NCI-H748 (cell line): ENCODE measurements at regions not wholly inside any gene's neighbourhood (a gene's known extent, or its start where the extent isn't known, plus 50 kb on each side); places are given as distances from the start of the nearest gene placed in this dataset.
"Not testable (repeated sequence)": the region's sequence is repeated elsewhere in the genome, so short reads cannot be mapped to it uniquely, and the experiment has no call there.

ENCODE experiments used
- DNase-seq: peaks from one replicate; lab custom pipeline; 2025; ENCODE audit not compliant: unreplicated experiment; lab: John Stamatoyannopoulos, UW

GRCh38 chr19:28578208-28578607 lies 634.7 kb downstream of the UQCRFS1 start:
- no peak for DNase-seq

DNA sequence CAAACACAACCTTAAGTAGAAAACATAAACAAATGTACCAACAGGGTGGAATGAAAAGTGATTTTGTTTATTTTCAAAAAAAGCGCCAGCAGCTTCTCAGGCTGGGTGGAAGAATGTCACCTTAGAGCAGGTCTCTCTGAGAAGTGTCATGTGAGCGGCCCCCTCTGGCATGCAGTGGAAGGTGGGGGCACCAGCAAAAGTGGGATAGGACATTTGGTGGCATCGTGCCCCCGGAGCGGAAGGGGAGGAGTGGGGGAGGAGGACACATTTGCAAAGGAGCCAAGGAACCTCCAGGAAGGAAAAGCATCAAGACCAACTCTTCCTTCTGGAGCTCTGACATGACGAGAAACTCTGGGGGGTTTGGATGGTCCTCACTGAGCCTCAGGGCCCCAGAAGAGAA lies 635.3 kb downstream of the UQCRFS1 start:
- no peak for DNase-seq

- DNase-seq, result no peak
Measured at GRCh38 chr19:28577233-28577632, 635.7 kb downstream of the UQCRFS1 start.

DNA sequence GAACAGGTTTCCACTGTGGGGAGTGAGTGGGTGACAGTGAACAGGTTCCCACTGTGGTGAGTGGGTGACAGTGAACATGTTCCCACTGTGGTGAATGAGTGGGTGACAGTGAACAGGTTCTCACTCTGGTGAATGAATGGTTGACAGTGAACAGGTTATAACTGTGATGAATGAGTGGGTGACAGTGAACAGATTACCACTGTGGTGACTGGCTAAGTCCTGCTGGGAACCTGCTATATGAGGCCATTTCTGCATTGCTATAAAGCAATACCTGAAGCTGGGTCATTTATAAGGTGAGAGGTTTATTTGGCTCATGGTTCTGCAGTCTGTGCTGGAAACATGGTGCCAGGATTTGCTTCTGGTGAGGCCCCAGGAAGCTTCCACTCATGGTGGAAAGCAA lies 637.1 kb downstream of the UQCRFS1 start:
- DNase-seq, result no peak

GRCh38 chr19:28575312-28575711 lies 637.6 kb downstream of the UQCRFS1 start:
- DNase-seq, result not testable (repeated sequence)

DNA sequence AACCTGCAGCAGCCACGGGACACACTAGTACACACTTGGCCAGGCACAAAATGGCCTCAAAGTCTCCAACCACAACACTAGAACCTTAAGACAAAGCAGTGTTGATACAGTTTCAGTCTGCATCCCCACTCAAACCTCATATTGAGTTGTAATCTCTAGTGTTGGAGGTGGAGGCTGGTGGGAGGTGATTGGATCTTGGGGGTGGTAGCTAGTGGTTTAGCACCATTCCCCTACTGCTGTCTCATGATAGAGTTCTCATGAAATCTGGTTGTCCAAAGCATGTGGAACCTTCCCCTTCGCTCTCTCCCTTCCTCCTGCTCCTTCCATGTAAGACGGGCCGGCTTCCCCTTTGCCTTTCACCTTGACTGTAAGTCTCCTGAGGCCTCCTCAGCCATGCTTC lies 638.7 kb downstream of the UQCRFS1 start:
- no peak for DNase-seq

DNA sequence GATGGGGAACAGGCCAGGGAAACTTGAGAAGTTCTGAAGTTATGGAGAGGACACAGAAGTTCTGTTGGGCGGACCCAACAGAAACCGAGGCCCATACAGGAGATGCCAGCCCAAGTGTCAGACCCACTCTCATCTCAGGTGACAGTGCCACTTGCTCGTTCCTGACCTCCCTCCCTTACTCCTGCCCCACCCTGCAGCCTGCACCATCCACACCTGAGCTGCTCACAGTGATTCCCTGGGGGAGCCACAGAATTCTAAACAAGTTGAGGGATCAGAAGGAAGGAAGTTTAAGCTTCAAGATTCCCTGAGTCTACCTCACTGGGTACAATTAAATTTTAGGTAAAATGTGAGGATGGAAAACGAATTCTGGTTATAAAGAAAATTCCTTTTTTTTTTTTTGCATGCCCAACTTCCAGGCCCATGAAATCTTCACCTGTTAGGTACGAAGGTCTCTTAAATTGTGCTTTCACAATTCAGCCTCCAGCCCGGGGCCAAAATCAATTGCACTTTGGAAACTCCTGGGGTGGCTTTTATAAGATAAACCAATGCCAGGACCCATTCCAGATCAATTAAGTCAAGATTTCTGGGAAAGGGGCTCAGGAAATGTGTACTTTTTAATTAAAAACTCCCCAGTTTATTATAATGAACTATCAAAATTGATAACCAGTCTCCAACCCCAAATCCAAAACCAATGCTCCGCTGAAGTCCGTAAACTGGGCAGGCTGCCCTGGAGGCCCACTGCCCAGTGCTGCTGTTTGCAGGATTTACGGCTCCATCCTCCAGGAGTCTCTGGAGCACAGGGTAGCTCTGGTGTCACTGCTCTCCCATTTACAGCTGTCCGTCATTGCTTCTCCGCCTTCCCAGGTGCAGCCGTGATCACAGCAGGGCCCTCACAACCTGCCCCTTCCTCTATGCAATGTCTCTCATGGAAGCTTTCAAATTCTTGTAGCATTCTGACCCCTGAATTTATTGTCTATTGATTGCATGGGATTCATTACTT lies 643.5 kb downstream of the UQCRFS1 start:
- no peak for DNase-seq

GRCh38 chr19:28567834-28568233 lies 645.1 kb downstream of the UQCRFS1 start:
- DNase-seq, result no peak

- DNase-seq, result no peak
Measured at GRCh38 chr19:28563964-28564921, 648.7 kb downstream of the UQCRFS1 start.

DNA sequence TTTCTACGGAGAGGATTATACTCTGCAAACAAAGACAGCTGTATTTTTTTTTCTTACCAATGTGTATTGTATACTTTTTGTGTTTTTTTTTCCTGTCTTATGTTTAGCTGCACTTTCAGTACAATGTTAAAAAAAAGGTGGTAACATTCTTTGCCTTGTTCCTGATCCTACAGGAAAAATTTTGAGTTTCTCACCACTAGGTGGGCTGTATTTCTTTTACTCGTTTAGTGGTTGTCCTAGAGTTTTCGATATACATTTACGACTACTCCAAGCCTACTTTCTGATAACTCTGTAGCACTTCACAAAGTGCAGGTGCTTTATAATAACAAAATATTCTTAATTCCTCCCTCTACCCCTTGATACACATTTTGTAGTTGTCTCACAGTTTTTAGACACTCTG lies 652.2 kb downstream of the UQCRFS1 start:
- no peak for DNase-seq

DNA sequence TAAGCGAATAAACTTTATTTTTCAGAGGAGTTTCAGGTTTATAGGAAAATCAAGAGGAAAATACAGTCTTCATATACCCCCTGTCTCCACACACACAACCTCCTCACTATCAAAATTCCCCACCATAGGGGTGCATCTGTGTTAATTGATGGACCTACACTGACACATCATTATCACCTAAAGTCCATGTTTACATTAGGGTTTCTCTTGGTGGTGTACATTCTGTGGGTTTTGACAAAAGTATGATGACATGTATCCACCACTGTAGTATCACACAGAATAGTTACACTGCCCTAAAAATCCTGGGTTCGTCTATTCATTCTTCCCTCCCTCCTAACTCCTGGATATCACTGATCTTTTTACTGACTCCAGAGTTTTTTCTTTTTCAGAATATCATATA lies 654.2 kb downstream of the UQCRFS1 start:
- DNase-seq, result no peak

GRCh38 chr19:28556371-28556770 lies 656.6 kb downstream of the UQCRFS1 start:
- peak; percentile 17 for DNase-seq

DNA sequence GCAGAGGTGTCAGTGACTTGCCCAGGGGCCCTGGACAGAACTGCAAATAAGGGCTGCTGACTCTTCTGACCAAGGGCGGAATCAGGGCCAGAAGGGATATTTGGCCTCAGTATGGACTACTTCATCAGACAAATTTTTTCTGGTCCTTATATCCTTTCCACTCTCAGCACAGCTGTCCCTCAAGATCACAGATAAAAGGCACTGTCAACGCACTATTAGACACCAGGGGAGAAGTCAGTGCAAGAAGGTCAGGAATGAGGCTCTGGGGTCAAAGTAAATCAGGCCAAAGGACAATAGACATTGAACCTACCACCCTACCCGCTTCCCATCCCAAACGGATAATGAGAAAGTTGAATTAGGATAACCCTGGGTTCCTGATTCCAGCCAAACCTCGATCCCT lies 657.6 kb downstream of the UQCRFS1 start:
- DNase-seq, result no peak

- DNase-seq, result no peak
Measured at GRCh38 chr19:28554321-28555091, 658.4 kb downstream of the UQCRFS1 start.

DNA sequence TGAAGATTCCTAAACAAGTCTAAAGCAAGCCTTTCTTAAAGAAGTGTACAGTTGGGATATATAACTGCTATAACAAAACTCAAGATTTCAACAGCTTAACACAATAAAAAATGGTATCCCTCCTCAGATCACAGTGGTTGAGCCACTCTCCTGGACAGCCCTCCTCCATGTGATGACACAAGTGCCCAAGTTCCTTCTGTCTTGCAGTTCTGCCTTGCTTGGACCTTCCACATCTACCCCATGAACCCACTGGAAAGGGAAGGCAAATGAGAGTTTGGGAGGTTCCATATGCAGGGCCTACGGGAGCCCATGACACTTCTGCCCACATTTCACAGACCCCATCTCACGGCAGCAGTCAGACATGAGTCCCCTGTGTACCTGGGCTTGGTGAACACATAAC lies 659.2 kb downstream of the UQCRFS1 start:
- no peak for DNase-seq

- DNase-seq, result no peak
Measured at GRCh38 chr19:28553005-28553404, 659.9 kb downstream of the UQCRFS1 start.

GRCh38 chr19:28549680-28550277 lies 663.2 kb downstream of the UQCRFS1 start:
- no peak for DNase-seq

DNA sequence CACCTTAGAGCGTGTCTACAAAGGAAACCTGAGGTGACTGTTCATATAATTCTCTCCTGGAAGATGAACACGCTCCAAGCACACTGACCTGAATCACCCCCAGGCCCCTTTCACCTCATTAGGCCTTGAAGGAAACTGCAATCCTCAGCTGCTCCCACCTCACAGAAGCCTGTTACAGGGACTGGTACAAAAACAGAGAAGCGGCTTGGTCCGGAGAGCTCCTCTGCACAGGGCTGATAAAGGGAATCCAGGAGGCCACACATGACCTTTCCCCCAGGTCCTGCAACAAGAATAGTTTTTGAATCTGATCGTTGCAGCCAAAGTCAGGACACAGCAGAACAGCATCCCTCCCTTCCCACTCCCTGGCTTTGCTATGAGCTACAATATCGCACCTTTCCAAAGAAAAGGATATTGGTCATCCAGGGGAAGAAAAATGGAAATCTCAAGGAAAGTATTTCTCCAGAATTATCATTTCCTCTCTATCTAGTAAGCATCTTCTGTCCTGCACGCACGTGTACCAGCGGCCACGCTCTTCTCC lies 666.7 kb downstream of the UQCRFS1 start:
- DNase-seq, result no peak

DNA sequence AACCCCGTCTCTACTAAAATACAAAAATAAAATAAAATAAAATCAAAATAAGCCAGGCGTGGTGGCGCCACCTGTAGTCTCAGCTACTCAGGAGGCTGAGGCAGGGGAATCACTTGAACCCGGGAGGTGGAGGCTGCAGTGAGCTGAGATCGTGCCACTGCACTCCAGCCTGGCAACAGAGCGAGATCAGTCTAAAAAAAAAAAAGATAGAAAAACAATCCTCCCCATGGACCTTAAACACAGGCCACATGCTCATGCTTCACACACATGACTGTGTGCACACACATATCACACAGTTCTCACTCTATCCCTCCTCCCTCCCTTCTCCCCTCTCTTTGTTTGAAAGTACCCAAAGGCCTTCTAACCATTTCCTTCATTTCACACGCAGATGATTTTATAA lies 667.6 kb downstream of the UQCRFS1 start:
- DNase-seq, result not testable (repeated sequence)
